GM06990 (cell line): ENCODE measurements at regions not wholly inside any gene's neighbourhood (a gene's known extent, or its start where the extent isn't known, plus 50 kb on each side); places are given as distances from the start of the nearest gene placed in this dataset.

Experiments used
- DNase-seq: peaks from one replicate; pipeline ENCODE4 v3.0.0-alpha.2; 2011; ENCODE audit not compliant: insufficient read length; ENCODE audit errors: extremely low read depth
- H3K27me3 ChIP-seq: replicated peaks from 2 replicates; pipeline ENCODE4 v1.6.0; 2011; ENCODE audit warnings: low read length; ENCODE audit not compliant: control insufficient read depth, insufficient read depth
- H3K36me3 ChIP-seq: 2 replicates; pipeline ENCODE4 v1.5.1; 2011; ENCODE audit warnings: low read length; ENCODE audit not compliant: control insufficient read depth, insufficient read depth
- H3K4me3 ChIP-seq: replicated peaks from 2 replicates; pipeline ENCODE4 v1.5.1; 2011; ENCODE audit warnings: low read depth, mild to moderate bottlenecking, control low read depth, low read length
- TF ChIP-seq, protein P1 (sequence below): IDR thresholded peaks from 2 replicates; pipeline ENCODE4 v1.5.1; 2011; ENCODE audit warnings: low read length, control low read depth, mild to moderate bottlenecking, inconsistent platforms; ENCODE audit not compliant: insufficient read depth, poor library complexity, severe bottlenecking

DNA sequence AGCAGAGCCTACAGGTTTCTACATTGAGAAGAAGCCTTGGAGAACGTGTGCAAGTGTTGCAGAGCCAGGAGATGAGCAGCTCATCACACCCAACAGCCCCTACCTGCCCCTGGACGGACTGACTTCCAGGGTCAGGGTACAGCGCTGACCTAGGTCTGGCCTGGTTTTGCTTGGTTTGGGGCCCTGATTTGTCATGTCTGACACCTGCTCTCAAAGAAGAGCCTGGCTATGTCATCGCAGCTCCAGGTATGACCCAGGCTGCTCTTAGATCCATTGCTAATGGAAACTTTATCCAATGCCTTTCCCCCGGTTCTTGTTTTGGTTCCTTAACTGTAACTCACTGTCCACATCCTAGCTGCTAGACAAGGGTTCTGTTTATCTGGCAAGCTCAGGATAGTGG, 149.5 kb downstream of the CXCL12 start:
- Histone ChIP-seq H3K36me3 (no peaks in the 10 kb centered on the region), H3K4me3 (no peak overlapping the region), H3K27me3 (no peaks in the 10 kb centered on the region)
- TF ChIP-seq, protein P1, sequence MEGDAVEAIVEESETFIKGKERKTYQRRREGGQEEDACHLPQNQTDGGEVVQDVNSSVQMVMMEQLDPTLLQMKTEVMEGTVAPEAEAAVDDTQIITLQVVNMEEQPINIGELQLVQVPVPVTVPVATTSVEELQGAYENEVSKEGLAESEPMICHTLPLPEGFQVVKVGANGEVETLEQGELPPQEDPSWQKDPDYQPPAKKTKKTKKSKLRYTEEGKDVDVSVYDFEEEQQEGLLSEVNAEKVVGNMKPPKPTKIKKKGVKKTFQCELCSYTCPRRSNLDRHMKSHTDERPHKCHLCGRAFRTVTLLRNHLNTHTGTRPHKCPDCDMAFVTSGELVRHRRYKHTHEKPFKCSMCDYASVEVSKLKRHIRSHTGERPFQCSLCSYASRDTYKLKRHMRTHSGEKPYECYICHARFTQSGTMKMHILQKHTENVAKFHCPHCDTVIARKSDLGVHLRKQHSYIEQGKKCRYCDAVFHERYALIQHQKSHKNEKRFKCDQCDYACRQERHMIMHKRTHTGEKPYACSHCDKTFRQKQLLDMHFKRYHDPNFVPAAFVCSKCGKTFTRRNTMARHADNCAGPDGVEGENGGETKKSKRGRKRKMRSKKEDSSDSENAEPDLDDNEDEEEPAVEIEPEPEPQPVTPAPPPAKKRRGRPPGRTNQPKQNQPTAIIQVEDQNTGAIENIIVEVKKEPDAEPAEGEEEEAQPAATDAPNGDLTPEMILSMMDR = no peak
- no peak for DNase-seq

DNA sequence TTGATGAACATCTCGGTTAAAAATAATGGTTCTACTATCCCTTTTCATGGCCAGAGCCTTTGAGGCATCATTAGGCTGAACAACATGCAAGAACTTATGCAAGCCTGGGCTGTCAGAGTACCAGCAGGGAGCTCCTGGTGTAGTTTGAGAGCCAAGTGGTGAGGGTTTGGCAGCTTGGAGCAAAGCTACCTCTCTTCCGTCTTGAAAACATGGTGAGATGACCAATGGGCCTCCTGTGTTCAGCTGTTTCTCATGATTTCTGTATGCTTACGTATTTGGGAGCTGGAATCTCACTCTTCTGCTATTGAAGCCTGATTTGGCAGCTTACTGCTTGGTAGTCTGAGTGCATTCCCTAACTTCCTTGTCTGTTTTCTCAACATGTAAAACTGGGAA, 150.4 kb downstream of the CXCL12 start:
- DNase-seq = no peak
- TF ChIP-seq, protein P1 = no peak
- Histone ChIP-seq H3K27me3 (no peaks in the 10 kb centered on the region), H3K36me3 (no peaks in the 10 kb centered on the region), H3K4me3 (no peak overlapping the region)

GRCh38 chr10:44233561-44234482, 151.1 kb downstream of the CXCL12 start:
- no peak for DNase-seq
- H3K36me3 ChIP-seq = no peaks in the 10 kb centered on the region
- H3K4me3 ChIP-seq = no peak overlapping the region
- H3K27me3 ChIP-seq = no peaks in the 10 kb centered on the region
- TF ChIP-seq, protein P1 = no peak

- Histone ChIP-seq H3K36me3 (no peaks in the 10 kb centered on the region), H3K27me3 (no peaks in the 10 kb centered on the region), H3K4me3 (no peak overlapping the region)
- no peak for DNase-seq
- TF ChIP-seq, protein P1 = no peak
These were observed 167.6 kb downstream of the CXCL12 start for GRCh38 chr10:44217274-44217820.

- Histone ChIP-seq H3K36me3 (no peaks in the 10 kb centered on the region), H3K4me3 (no peak overlapping the region), H3K27me3 (no peaks in the 10 kb centered on the region)
- DNase-seq = no peak
- TF ChIP-seq, protein P1 = no peak
These were observed 168.8 kb downstream of the CXCL12 start for GRCh38 chr10:44216073-44216472.
